Thyroid gland (tissue), 4 donors: ENCODE measurements at regions not wholly inside any gene's neighbourhood (a gene's known extent, or its start where the extent isn't known, plus 50 kb on each side); places are given as distances from the start of the nearest gene placed in this dataset.

Experiments
- CTCF ChIP-seq, 6 experiments: fragments of 200-600 bp in 3 of 6; fragments of 450-650 bp in 3 of 6; sonication (generic) in 3 of 6; IDR thresholded peaks; one replicate each; pipeline ENCODE4 v1.5.1; 2016 to 2019; ENCODE audit warnings: antibody characterized with exemption in 6 of 6, mild to moderate bottlenecking in 2 of 6, inconsistent platforms in 1 of 6, moderate library complexity in 1 of 6
- POLR2A ChIP-seq, 2 donors: fragments of 450-650 bp; IDR thresholded peaks; one replicate each; pipeline ENCODE4 v1.6.1; 2017; ENCODE audit warnings: antibody characterized with exemption in 2 of 2, mild to moderate bottlenecking in 2 of 2, moderate library complexity in 1 of 2

GRCh38 chr3:148408667-148409066 lies 289.0 kb upstream of the AGTR1 start:
- no peak for TF ChIP-seq POLR2A (IDR thresholded peaks at IDR 0.05)
- no peak for TF ChIP-seq CTCF (IDR thresholded peaks at IDR 0.05)
